Activated CD8-positive, alpha-beta T cell treated with anti-CD3 and anti-CD28 coated beads for 36 hours (primary cell): ENCODE measurements at regions not wholly inside any gene's neighbourhood (a gene's known extent, or its start where the extent isn't known, plus 50 kb on each side); places are given as distances from the start of the nearest gene placed in this dataset.

Source experiments
- ATAC-seq: fragments of 200-7000 bp; cut with Tn5 transposase; one replicate; pipeline ENCODE4 v1.10.0; 2021; ENCODE audit warnings: mild to moderate bottlenecking, moderate library complexity
- CTCF ChIA-PET: fragments of 350-600 bp; sonication (Branson Sonifier 250); formaldehyde crosslinking; loops from one replicate; lab custom pipeline; 2021; ENCODE audit warnings: antibody characterized with exemption; lab: Charles Lee
- POLR2A ChIA-PET: fragments of 350-600 bp; sonication (Branson Sonifier 250); formaldehyde crosslinking; loops from one replicate; lab custom pipeline; 2021; ENCODE audit warnings: antibody characterized with exemption; lab: Charles Lee
- DNase-seq: peaks from one replicate; pipeline ENCODE4 v3.0.0-alpha.2; 2020
- H3K27ac Mint-ChIP-seq: one replicate; pipeline ENCODE4 v1.8.0; 2021; ENCODE audit warnings: mild to moderate bottlenecking, mixed read lengths
- H3K27me3 Mint-ChIP-seq: one replicate; pipeline ENCODE4 v1.8.0; 2021; ENCODE audit warnings: mixed read lengths
- H3K36me3 Mint-ChIP-seq: one replicate; pipeline ENCODE4 v1.8.0; 2021; ENCODE audit warnings: low read depth, mixed read lengths
- H3K4me1 Mint-ChIP-seq: one replicate; pipeline ENCODE4 v1.8.0; 2021; ENCODE audit warnings: low read depth, mixed read lengths
- H3K4me3 Mint-ChIP-seq: one replicate; pipeline ENCODE4 v1.8.0; 2021; ENCODE audit warnings: mild to moderate bottlenecking, moderate library complexity, mixed read lengths
- H3K9me3 Mint-ChIP-seq: one replicate; pipeline ENCODE4 v1.8.0; 2021; ENCODE audit warnings: mixed read lengths
- intact Hi-C: fragments of 100-400 bp; cut with micrococcal nuclease; formaldehyde crosslinking; loops from one replicate; pipeline ENCODE4 v1.10.0; 2022
- TF ChIP-seq, protein P1 (sequence below): fragments of 200-600 bp; IDR thresholded peaks from one replicate; pipeline ENCODE4 v1.8.0; 2022; ENCODE audit warnings: antibody characterized with exemption, mild to moderate bottlenecking

DNA sequence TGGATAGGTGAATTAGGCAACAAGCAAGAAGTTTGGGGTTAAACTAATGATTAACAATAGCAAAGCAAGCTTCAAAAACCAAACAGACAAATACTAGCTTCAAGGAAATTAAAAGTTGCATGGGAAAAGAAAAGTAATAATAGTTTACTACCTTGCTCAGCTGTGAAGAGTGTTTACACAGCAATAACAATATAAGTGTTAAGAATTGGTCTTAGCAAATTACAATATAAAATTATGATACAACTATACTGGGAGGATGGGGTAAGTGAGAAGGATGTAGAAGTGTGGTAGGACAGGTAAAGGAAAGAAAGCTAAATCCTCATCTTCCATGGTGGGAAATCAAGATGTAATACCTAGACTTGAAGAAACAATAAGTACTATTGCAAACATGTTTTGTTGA is 137.7 kb upstream of the MAFB start:
- H3K9me3 Mint-ChIP-seq, result peaks cover 4% of the 10 kb centered on the region
- H3K4me3 Mint-ChIP-seq, result no peak overlapping the region
- CTCF ChIA-PET, result no interaction called here
- H3K4me1 Mint-ChIP-seq, result no peaks in the 10 kb centered on the region
- DNase-seq, result no peak
- H3K27me3 Mint-ChIP-seq, result peaks cover 1% of the 10 kb centered on the region
- no peak for ATAC-seq
- H3K36me3 Mint-ChIP-seq, result no peaks in the 10 kb centered on the region
- H3K27ac Mint-ChIP-seq, result no peak overlapping the region
- intact Hi-C loops, result no loop called here
- TF ChIP-seq, protein P1, sequence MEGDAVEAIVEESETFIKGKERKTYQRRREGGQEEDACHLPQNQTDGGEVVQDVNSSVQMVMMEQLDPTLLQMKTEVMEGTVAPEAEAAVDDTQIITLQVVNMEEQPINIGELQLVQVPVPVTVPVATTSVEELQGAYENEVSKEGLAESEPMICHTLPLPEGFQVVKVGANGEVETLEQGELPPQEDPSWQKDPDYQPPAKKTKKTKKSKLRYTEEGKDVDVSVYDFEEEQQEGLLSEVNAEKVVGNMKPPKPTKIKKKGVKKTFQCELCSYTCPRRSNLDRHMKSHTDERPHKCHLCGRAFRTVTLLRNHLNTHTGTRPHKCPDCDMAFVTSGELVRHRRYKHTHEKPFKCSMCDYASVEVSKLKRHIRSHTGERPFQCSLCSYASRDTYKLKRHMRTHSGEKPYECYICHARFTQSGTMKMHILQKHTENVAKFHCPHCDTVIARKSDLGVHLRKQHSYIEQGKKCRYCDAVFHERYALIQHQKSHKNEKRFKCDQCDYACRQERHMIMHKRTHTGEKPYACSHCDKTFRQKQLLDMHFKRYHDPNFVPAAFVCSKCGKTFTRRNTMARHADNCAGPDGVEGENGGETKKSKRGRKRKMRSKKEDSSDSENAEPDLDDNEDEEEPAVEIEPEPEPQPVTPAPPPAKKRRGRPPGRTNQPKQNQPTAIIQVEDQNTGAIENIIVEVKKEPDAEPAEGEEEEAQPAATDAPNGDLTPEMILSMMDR, result no peak
- POLR2A ChIA-PET, result no interaction called here

DNA sequence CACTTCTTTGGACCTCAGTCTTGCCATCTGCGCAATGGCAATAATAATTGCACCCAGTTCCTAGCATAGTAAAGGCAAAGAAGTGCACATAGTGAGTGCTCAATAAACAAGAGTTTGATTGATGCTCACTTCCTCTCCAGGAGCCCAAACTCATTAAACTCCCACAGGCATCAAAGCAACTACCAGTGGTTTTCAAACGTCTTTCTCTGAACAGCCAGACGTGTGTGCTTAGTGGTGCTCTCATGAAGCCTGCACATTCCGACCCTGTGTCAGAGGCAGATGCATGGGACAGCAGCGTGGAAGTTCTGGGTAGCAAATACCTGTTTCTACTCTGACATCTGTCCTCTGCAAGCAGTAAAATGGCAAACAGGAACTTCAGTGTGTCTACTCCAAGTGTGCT is 146.3 kb upstream of the MAFB start:
- Mint-ChIP-seq H3K4me1 (no peaks in the 10 kb centered on the region), H3K36me3 (no peaks in the 10 kb centered on the region), H3K9me3 (peaks cover 5% of the 10 kb centered on the region), H3K27me3 (peaks cover 4% of the 10 kb centered on the region), H3K4me3 (no peak overlapping the region), H3K27ac (no peak overlapping the region)
- intact Hi-C loops, result no loop called here
- TF ChIP-seq, protein P1, result no peak
- no peak for DNase-seq
- POLR2A ChIA-PET, result no interaction called here
- CTCF ChIA-PET, result no interaction called here
- ATAC-seq, result no peak

DNA sequence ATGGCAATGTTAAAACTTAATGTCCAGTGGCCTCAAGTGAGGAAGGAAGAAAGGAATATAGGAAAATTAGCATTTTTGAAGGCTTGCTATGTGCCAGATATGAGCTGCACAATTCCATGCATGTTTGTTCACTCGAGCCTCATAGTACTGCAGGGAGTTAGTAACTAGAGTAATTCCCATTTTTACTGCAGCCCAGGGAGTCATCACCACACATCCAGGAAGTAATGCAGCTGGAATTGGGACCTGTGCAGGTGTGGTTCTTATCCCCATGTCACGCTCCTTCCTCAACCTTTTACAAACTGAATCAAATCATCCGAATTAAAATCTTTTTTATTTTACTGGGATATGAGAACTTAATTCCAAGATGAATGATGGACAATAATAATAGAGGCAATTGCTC is 149.5 kb upstream of the MAFB start:
- ChIA-PET POLR2A (no interaction called here), CTCF (no interaction called here)
- no peaks in the 10 kb centered on the region for H3K36me3 Mint-ChIP-seq
- intact Hi-C loops, result no loop called here
- peaks cover 4% of the 10 kb centered on the region for H3K27me3 Mint-ChIP-seq
- no peak overlapping the region for H3K4me3 Mint-ChIP-seq
- ATAC-seq (no peak), DNase-seq (no peak)
- no peaks in the 10 kb centered on the region for H3K4me1 Mint-ChIP-seq
- H3K27ac Mint-ChIP-seq, result no peak overlapping the region
- TF ChIP-seq, protein P1, result no peak
- H3K9me3 Mint-ChIP-seq, result peaks cover 4% of the 10 kb centered on the region

DNA sequence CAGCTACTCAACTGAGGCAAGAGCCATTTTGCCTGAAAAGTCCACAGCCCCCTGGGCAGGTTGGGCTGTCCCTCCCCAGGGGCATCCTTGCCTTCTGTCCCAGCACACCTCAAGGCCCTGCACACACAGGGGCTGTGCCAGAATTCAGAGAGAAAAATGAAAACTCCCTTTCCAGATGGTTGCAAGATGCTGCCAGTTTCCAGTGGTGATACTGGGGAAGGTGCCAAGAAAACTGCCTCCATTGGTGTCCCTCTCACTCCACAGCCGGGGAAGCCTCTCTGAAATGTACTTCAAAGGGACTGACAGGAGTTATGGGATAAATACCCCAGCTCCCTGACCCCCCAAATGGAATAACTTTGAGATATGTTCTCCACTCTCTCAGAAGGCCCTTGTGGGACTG is 154.2 kb upstream of the MAFB start:
- no peak overlapping the region for H3K27ac Mint-ChIP-seq
- H3K27me3 Mint-ChIP-seq, result no peaks in the 10 kb centered on the region
- TF ChIP-seq, protein P1, result no peak
- ATAC-seq, result no peak
- no peak for DNase-seq
- ChIA-PET CTCF (no interaction called here), POLR2A (no interaction called here)
- no peaks in the 10 kb centered on the region for H3K36me3 Mint-ChIP-seq
- no peak overlapping the region for H3K4me3 Mint-ChIP-seq
- no peaks in the 10 kb centered on the region for H3K9me3 Mint-ChIP-seq
- no peaks in the 10 kb centered on the region for H3K4me1 Mint-ChIP-seq
- intact Hi-C loops, result no loop called here

DNA sequence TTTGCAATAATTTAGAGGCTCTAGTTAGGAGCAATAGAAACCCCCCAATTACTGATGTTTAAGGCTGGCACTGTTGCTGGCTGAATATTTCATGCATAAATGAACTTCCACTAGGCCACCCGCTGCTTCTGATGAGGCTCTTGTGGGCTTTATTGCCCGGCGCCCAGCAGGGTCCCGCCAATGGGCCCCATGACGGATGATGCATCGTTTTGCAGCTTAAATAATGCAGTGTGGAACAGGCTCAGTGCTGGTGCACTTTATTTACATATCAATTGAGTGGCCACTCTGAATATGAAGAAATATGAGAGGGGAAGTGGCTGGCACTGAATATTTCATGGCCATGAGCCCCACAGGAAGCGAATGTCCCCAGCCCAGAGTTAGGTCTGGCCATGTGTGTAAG is 155.3 kb upstream of the MAFB start:
- Mint-ChIP-seq H3K36me3 (no peaks in the 10 kb centered on the region), H3K4me1 (no peaks in the 10 kb centered on the region), H3K27me3 (no peaks in the 10 kb centered on the region), H3K4me3 (no peak overlapping the region), H3K9me3 (no peaks in the 10 kb centered on the region), H3K27ac (no peak overlapping the region)
- no peak for DNase-seq
- ChIA-PET CTCF (no interaction called here), POLR2A (no interaction called here)
- ATAC-seq, result no peak
- intact Hi-C loops, result no loop called here
- TF ChIP-seq, protein P1, result no peak
